ENCODE measurements at regions not wholly inside any gene's neighbourhood (a gene's known extent, or its start where the extent isn't known, plus 50 kb on each side); places are given as distances from the start of the nearest gene placed in this dataset.

- TF ChIP-seq CTCF (IDR thresholded peaks at IDR 0.05 in 4 of 5, conservative IDR thresholded peaks at IDR 0.05 in 1 of 5) (no peak), POLR2A (IDR thresholded peaks at IDR 0.05) (no peak)
Measured at GRCh38 chr14:49980027-49980426, 87.1 kb downstream of the ARF6 start.

Data from gastrocnemius medialis (tissue), 4 donors.